K562 (cell line): ENCODE measurements at regions not wholly inside any gene's neighbourhood (a gene's known extent, or its start where the extent isn't known, plus 50 kb on each side); places are given as distances from the start of the nearest gene placed in this dataset.

Experiments used
- ATAC-seq: fragments of 200-7000 bp; cut with Tn5 transposase; 3 replicates; pipeline ENCODE4 v1.9.1; 2020; ENCODE audit warnings: moderate library complexity
- BruUV-seq: library from RNA; stranded (reverse); fragments of 400-500 nt; replicated peaks from 2 replicates; lab custom pipeline; 2021; lab: Mats Ljungman, UMichigan
- CTCF ChIA-PET: fragments of 300-600 bp; formaldehyde crosslinking; extraction: SDS; loops from one replicate; lab custom pipeline; 2021; ENCODE audit warnings: low intra/inter-chr PET ratio; lab: Yijun Ruan, JAX
- POLR2A ChIA-PET: fragments of 300-600, 350-650 bp; sonication (Branson Sonifier 250); formaldehyde crosslinking; extraction: SDS; loops from one replicate; lab custom pipeline; 2021; ENCODE audit warnings: antibody characterized with exemption, inconsistent platforms; lab: Yijun Ruan, JAX
- DNase-seq, 4 experiments: peaks; one replicate each; pipeline versions ENCODE4 v3.0.0 to v3.0.0-alpha.2; 2011 to 2018; ENCODE audit warnings: low spot score in 3 of 4, mixed read lengths in 3 of 4; ENCODE audit errors: extremely low read depth in 1 of 4
- FAIRE-seq: peaks from 2 replicates; lab custom pipeline; 2011; peaks lifted over from hg19 to GRCh38; lab: Jason Lieb, UNC
- H2AFZ ChIP-seq: 2 replicates; pipeline ENCODE4 v1.6.0; 2011; ENCODE audit warnings: low read depth, low read length, control low read depth, inconsistent platforms
- H3K27ac ChIP-seq: fragments of 200-600 bp; 3 replicates; pipeline ENCODE4 v1.8.0; 2011; ENCODE audit warnings: low read depth, mild to moderate bottlenecking, control low read depth, inconsistent platforms, low read length, moderate library complexity, mixed read lengths; ENCODE audit errors: extremely low read depth
- H3K27me3 ChIP-seq, 2 experiments: fragments of 300-600 bp in 1 of 2; 2 replicates in 1 of 2; 3 replicates in 1 of 2; pipeline versions ENCODE4 v1.6.0 to v1.8.0; 2011; ENCODE audit warnings: inconsistent platforms in 2 of 2, low read length in 2 of 2, mild to moderate bottlenecking in 1 of 2, mixed read lengths in 1 of 2, moderate library complexity in 1 of 2; ENCODE audit not compliant: control insufficient read depth in 2 of 2, insufficient read depth in 2 of 2
- H3K36me3 ChIP-seq: fragments of 300-600 bp; 3 replicates; pipeline ENCODE4 v1.8.0; 2011; ENCODE audit warnings: mild to moderate bottlenecking, low read length, inconsistent platforms; ENCODE audit not compliant: control insufficient read depth, insufficient read depth
- H3K4me1 ChIP-seq, 2 experiments: fragments of 200-600 bp in 1 of 2; replicated peaks in 1 of 2; 2 replicates in 1 of 2; 3 replicates in 1 of 2; pipeline versions ENCODE4 v1.5.1 to v1.8.0; 2011; ENCODE audit warnings: inconsistent platforms in 2 of 2, low read length in 2 of 2, mild to moderate bottlenecking in 1 of 2, mixed read lengths in 1 of 2, moderate library complexity in 1 of 2; ENCODE audit not compliant: control insufficient read depth in 2 of 2, insufficient read depth in 2 of 2
- H3K4me2 ChIP-seq: 2 replicates; pipeline ENCODE4 v1.6.1; 2011; ENCODE audit warnings: low read length, control low read depth, inconsistent platforms, mixed read lengths; ENCODE audit not compliant: insufficient read depth
- H3K4me3 ChIP-seq: fragments of 200-600 bp; sonication (generic), shearing (Covaris generic); 2 replicates; pipeline ENCODE4 v1.5.1; 2016; ENCODE audit warnings: control low read depth, inconsistent platforms
- H3K79me2 ChIP-seq: fragments of 200-600 bp; 3 replicates; pipeline ENCODE4 v1.8.0; 2011; ENCODE audit warnings: low read length, inconsistent platforms; ENCODE audit not compliant: control insufficient read depth, insufficient read depth
- H3K9ac ChIP-seq, 2 experiments: 2 replicates each; pipeline versions ENCODE4 v1.6.0 to v1.6.1; 2011; ENCODE audit warnings: low read depth in 2 of 2, low read length in 2 of 2, control low read depth in 1 of 2, inconsistent platforms in 1 of 2, mild to moderate bottlenecking in 1 of 2, mixed read lengths in 1 of 2; ENCODE audit not compliant: insufficient read depth in 1 of 2
- H3K9me1 ChIP-seq: one replicate; pipeline ENCODE4 v1.6.0; 2011; ENCODE audit warnings: inconsistent platforms, mild to moderate bottlenecking, low read length, moderate library complexity; ENCODE audit not compliant: control insufficient read depth, insufficient read depth
- H3K9me3 ChIP-seq: replicated peaks from 2 replicates; pipeline ENCODE4 v1.5.1; 2011; ENCODE audit warnings: low read depth, low read length, inconsistent platforms; ENCODE audit not compliant: control insufficient read depth, insufficient read depth
- H4K20me1 ChIP-seq: replicated peaks from 2 replicates; pipeline ENCODE4 v1.6.1; 2011; ENCODE audit warnings: low read length, inconsistent platforms, mixed read lengths; ENCODE audit not compliant: control insufficient read depth, insufficient read depth
- ARID1B ChIP-seq: fragments of 450-650 bp; IDR thresholded peaks from 2 replicates; pipeline ENCODE4 v1.6.1; 2016; ENCODE audit warnings: antibody characterized with exemption, mild to moderate bottlenecking, inconsistent platforms
- CCAR2 ChIP-seq: fragments of 200-400 bp; formaldehyde crosslinking; IDR thresholded peaks from 2 replicates; pipeline ENCODE4 v1.6.1; 2017; ENCODE audit warnings: mild to moderate bottlenecking, low read depth, low read length
- CEBPG ChIP-seq, 3 experiments: fragments of 200-800 bp in 1 of 3; sonication (Bioruptor generic) in 1 of 3; sonication (generic) in 1 of 3; formaldehyde crosslinking in 1 of 3; IDR thresholded peaks in 2 of 3; conservative IDR thresholded peaks in 1 of 3; 2 replicates each; pipeline versions ENCODE4 v1.6.1 to v1.8.0; 2016 to 2022; ENCODE audit warnings: missing compliant biosample characterization in 2 of 3, missing genetic modification characterization in 2 of 3, mild to moderate bottlenecking in 1 of 3, missing genetic modification reagents in 1 of 3
- CUX1 ChIP-seq: fragments of 200-800 bp; sonication (Bioruptor generic); IDR thresholded peaks from 2 replicates; pipeline ENCODE4 v1.6.1; 2016; ENCODE audit warnings: missing genetic modification characterization, missing compliant biosample characterization
- DLX4 ChIP-seq: fragments of 250-450 bp; sonication (Bioruptor Pico); IDR thresholded peaks from 2 replicates; pipeline ENCODE4 v1.6.1; 2021; ENCODE audit warnings: mild to moderate bottlenecking
- EWSR1 ChIP-seq: fragments of 450-650 bp; IDR thresholded peaks from 2 replicates; pipeline ENCODE4 v1.6.1; 2018; ENCODE audit warnings: borderline replicate concordance, mild to moderate bottlenecking, low read depth, moderate library complexity; ENCODE audit not compliant: partially characterized antibody
- KLF1 ChIP-seq: fragments of 450-650 bp; IDR thresholded peaks from 2 replicates; pipeline ENCODE4 v1.6.1; 2016; ENCODE audit warnings: missing genetic modification characterization, missing compliant biosample characterization
- PML ChIP-seq: IDR thresholded peaks from 2 replicates; pipeline ENCODE4 v1.6.1; 2012; ENCODE audit warnings: low read length, inconsistent platforms
- RBFOX2 ChIP-seq: fragments of 200-400 bp; formaldehyde crosslinking; IDR thresholded peaks from 2 replicates; pipeline ENCODE4 v1.6.1; 2017; ENCODE audit warnings: low read depth, mild to moderate bottlenecking, low read length, moderate library complexity
- RFX7 ChIP-seq: fragments of 250-450 bp; sonication (Bioruptor Pico); IDR thresholded peaks from 2 replicates; pipeline ENCODE4 v1.5.1; 2021; ENCODE audit warnings: mild to moderate bottlenecking
- WGBS: fragments of 100-300 bp; shearing (Covaris generic); methylation state at CpG from one replicate; pipeline ENCODE4 v1.1.6; 2016; ENCODE audit warnings: low coverage, mixed read lengths; ENCODE audit not compliant: insufficient coverage; ENCODE audit errors: missing lambda C conversion rate; 5-methylcytosine and 5-hydroxymethylcytosine counted together
- in situ Hi-C: fragments of 300-500 bp; cut with MboI; formaldehyde crosslinking; loops from 4 replicates; pipeline ENCODE4 v1.15.0; 2018; ENCODE audit warnings: inconsistent platforms, mixed read lengths
- intact Hi-C: fragments of 100-400 bp; cut with micrococcal nuclease; formaldehyde crosslinking; loops from 2 replicates; pipeline ENCODE4 v1.14.2; 2022

GRCh38 chr4:178450614-178451013 lies 1008.4 kb upstream of the AGA start (continued):
- no peak for TF ChIP-seq CUX1 (CRISPR knock-in tag)
- no peak for TF ChIP-seq CCAR2
- TF ChIP-seq EWSR1, result no peak
- TF ChIP-seq CEBPG (CRISPR knock-in tag; IDR thresholded peaks at IDR 0.05), result no peak
- no peak for TF ChIP-seq CEBPG (tag; conservative IDR thresholded peaks at IDR 0.05 in 1 of 2, IDR thresholded peaks at IDR 0.05 in 1 of 2)
- no peak for TF ChIP-seq PML
- TF ChIP-seq KLF1 (tag), result no peak

- no peak for ATAC-seq
- in situ Hi-C loops (no loop called here), intact Hi-C loops (no loop called here)
- Histone ChIP-seq H3K36me3 (no peaks in the 10 kb centered on the region), H3K4me1 (no peaks in the 10 kb centered on the region), H3K27me3 (no peaks in the 10 kb centered on the region), H3K4me2 (no peak overlapping the region), H3K9me3 (no peaks in the 10 kb centered on the region; the same call in 1 of the 2 replicates), H3K27ac (no peak overlapping the region), H4K20me1 (no peaks in the 10 kb centered on the region), H2AFZ (no peak overlapping the region), H3K79me2 (no peaks in the 10 kb centered on the region), H3K9ac (no peak overlapping the region), H3K4me3 (no peak overlapping the region), H3K9me1 (no peaks in the 10 kb centered on the region)
- 0% methylated on average over 4 of the region's 4 CpGs for WGBS
- CTCF ChIA-PET, result no interaction called here
- no peak for DNase-seq
- FAIRE-seq, result no peak
- TF ChIP-seq RFX7 (CRISPR knock-in tag), result no peak
- TF ChIP-seq RBFOX2, result no peak
- TF ChIP-seq ARID1B, result no peak
- TF ChIP-seq DLX4 (CRISPR knock-in tag), result no peak
- no TSS peak for BruUV-seq
- POLR2A ChIA-PET, result no interaction called here
Measured at GRCh38 chr4:178453057-178453456, 1010.8 kb upstream of the AGA start.
